GM12891 (cell line): ENCODE measurements at regions not wholly inside any gene's neighbourhood (a gene's known extent, or its start where the extent isn't known, plus 50 kb on each side); places are given as distances from the start of the nearest gene placed in this dataset.

Experiments
- POLR2A ChIP-seq: IDR thresholded peaks from 2 replicates; pipeline ENCODE4 v1.6.1; 2011; ENCODE audit warnings: low read depth, low read length, control low read depth
- POLR2AphosphoS5 ChIP-seq: IDR thresholded peaks from 2 replicates; pipeline ENCODE4 v1.6.1; 2011; ENCODE audit warnings: low read depth, low read length, control low read depth

GRCh38 chr2:15034246-15034645, 401.7 kb downstream of the LRATD1 start:
- no peak for TF ChIP-seq POLR2AphosphoS5
- TF ChIP-seq POLR2A = no peak
